ENCODE measurements at regions not wholly inside any gene's neighbourhood (a gene's known extent, or its start where the extent isn't known, plus 50 kb on each side); places are given as distances from the start of the nearest gene placed in this dataset.

- H3K9me3 ChIP-seq (ENCODE audit: control extremely low read depth in 1 of 5, control insufficient read depth in 4 of 5, insufficient read depth in 2 of 5, low read depth in 1 of 5, low read length in 4 of 5) = no peaks in the 10 kb centered on the region
- H3K36me3 ChIP-seq (ENCODE audit: control insufficient read depth in 4 of 4, insufficient read depth in 4 of 4, low read length in 3 of 4) = no peaks in the 10 kb centered on the region
- no peak overlapping the region for H3K4me3 ChIP-seq (ENCODE audit: control insufficient read depth in 1 of 7, extremely low read depth in 1 of 7, insufficient read depth in 4 of 7, low read depth in 2 of 7, low read length in 6 of 7)
- 100% methylated on average over 1 of the region's 1 CpG for WGBS (ENCODE audit: insufficient coverage)
- no peak overlapping the region for H3K27ac ChIP-seq (ENCODE audit: insufficient read depth in 1 of 2, low read depth in 1 of 2, low read length in 2 of 2, poor library complexity in 1 of 2, severe bottlenecking in 2 of 2)
- no peaks in the 10 kb centered on the region for H3K27me3 ChIP-seq (replicated peaks in 2 of 5; ENCODE audit: control insufficient read depth in 4 of 5, insufficient read depth in 5 of 5, low read length in 4 of 5)
- H3K4me1 ChIP-seq (ENCODE audit: control extremely low read depth in 1 of 4, control insufficient read depth in 4 of 4, insufficient read depth in 4 of 4, low read length in 3 of 4) = no peaks in the 10 kb centered on the region
- CTCF ChIA-PET = no interaction called here
- POLR2A ChIA-PET = no interaction called here
- DNase-seq = no peak
Measured at GRCh38 chr2:149657401-149658040, 69.9 kb upstream of the MMADHC start.

GRCh38 chr2:149656996-149657395 lies 69.4 kb upstream of the MMADHC start:
- no peaks in the 10 kb centered on the region for H3K36me3 ChIP-seq (ENCODE audit: control insufficient read depth in 4 of 4, insufficient read depth in 4 of 4, low read length in 3 of 4)
- CTCF ChIA-PET = no interaction called here
- DNase-seq = no peak
- no peak overlapping the region for H3K4me3 ChIP-seq (ENCODE audit: control insufficient read depth in 1 of 7, extremely low read depth in 1 of 7, insufficient read depth in 4 of 7, low read depth in 2 of 7, low read length in 6 of 7)
- POLR2A ChIA-PET = no interaction called here
- WGBS (ENCODE audit: insufficient coverage) = 90% methylated on average over 3 of the region's 5 CpGs
- no peaks in the 10 kb centered on the region for H3K9me3 ChIP-seq (ENCODE audit: control extremely low read depth in 1 of 5, control insufficient read depth in 4 of 5, insufficient read depth in 2 of 5, low read depth in 1 of 5, low read length in 4 of 5)
- no peaks in the 10 kb centered on the region for H3K27me3 ChIP-seq (replicated peaks in 2 of 5; ENCODE audit: control insufficient read depth in 4 of 5, insufficient read depth in 5 of 5, low read length in 4 of 5)
- no peak overlapping the region for H3K27ac ChIP-seq (ENCODE audit: insufficient read depth in 1 of 2, low read depth in 1 of 2, low read length in 2 of 2, poor library complexity in 1 of 2, severe bottlenecking in 2 of 2)
- H3K4me1 ChIP-seq (ENCODE audit: control extremely low read depth in 1 of 4, control insufficient read depth in 4 of 4, insufficient read depth in 4 of 4, low read length in 3 of 4) = no peaks in the 10 kb centered on the region

GRCh38 chr2:149653831-149654445 lies 66.4 kb upstream of the MMADHC start:
- no peaks in the 10 kb centered on the region for H3K4me1 ChIP-seq (ENCODE audit: control extremely low read depth in 1 of 4, control insufficient read depth in 4 of 4, insufficient read depth in 4 of 4, low read length in 3 of 4)
- CTCF ChIA-PET = no interaction called here
- H3K27me3 ChIP-seq (replicated peaks in 2 of 5; ENCODE audit: control insufficient read depth in 4 of 5, insufficient read depth in 5 of 5, low read length in 4 of 5) = no peaks in the 10 kb centered on the region
- H3K9me3 ChIP-seq (ENCODE audit: control extremely low read depth in 1 of 5, control insufficient read depth in 4 of 5, insufficient read depth in 2 of 5, low read depth in 1 of 5, low read length in 4 of 5) = no peaks in the 10 kb centered on the region
- H3K4me3 ChIP-seq (ENCODE audit: control insufficient read depth in 1 of 7, extremely low read depth in 1 of 7, insufficient read depth in 4 of 7, low read depth in 2 of 7, low read length in 6 of 7) = no peak overlapping the region
- 92% methylated on average over 3 of the region's 3 CpGs for whole genome bisulfite sequencing (ENCODE audit: insufficient coverage)
- DNase-seq = no peak
- no peaks in the 10 kb centered on the region for H3K36me3 ChIP-seq (ENCODE audit: control insufficient read depth in 4 of 4, insufficient read depth in 4 of 4, low read length in 3 of 4)
- POLR2A ChIA-PET = no interaction called here
- no peak overlapping the region for H3K27ac ChIP-seq (ENCODE audit: insufficient read depth in 1 of 2, low read depth in 1 of 2, low read length in 2 of 2, poor library complexity in 1 of 2, severe bottlenecking in 2 of 2)

GRCh38 chr2:149652926-149653325 lies 65.4 kb upstream of the MMADHC start:
- Histone ChIP-seq H3K27me3 (replicated peaks in 2 of 5; ENCODE audit: control insufficient read depth in 4 of 5, insufficient read depth in 5 of 5, low read length in 4 of 5) (no peaks in the 10 kb centered on the region), H3K4me1 (ENCODE audit: control extremely low read depth in 1 of 4, control insufficient read depth in 4 of 4, insufficient read depth in 4 of 4, low read length in 3 of 4) (no peaks in the 10 kb centered on the region), H3K27ac (ENCODE audit: insufficient read depth in 1 of 2, low read depth in 1 of 2, low read length in 2 of 2, poor library complexity in 1 of 2, severe bottlenecking in 2 of 2) (no peak overlapping the region), H3K9me3 (ENCODE audit: control extremely low read depth in 1 of 5, control insufficient read depth in 4 of 5, insufficient read depth in 2 of 5, low read depth in 1 of 5, low read length in 4 of 5) (no peaks in the 10 kb centered on the region), H3K36me3 (ENCODE audit: control insufficient read depth in 4 of 4, insufficient read depth in 4 of 4, low read length in 3 of 4) (no peaks in the 10 kb centered on the region), H3K4me3 (ENCODE audit: control insufficient read depth in 1 of 7, extremely low read depth in 1 of 7, insufficient read depth in 4 of 7, low read depth in 2 of 7, low read length in 6 of 7) (no peak overlapping the region)
- ChIA-PET CTCF (no interaction called here), POLR2A (interaction anchor here (0.6 kb wide), 1 partner anchor 1035 kb away, joined by 3 read pairs; no protein-coding TSS in a partner anchor)
- DNase-seq = no peak
- 100% methylated on average over 1 of the region's 2 CpGs for WGBS (ENCODE audit: insufficient coverage)

- WGBS (ENCODE audit: insufficient coverage) = 86% methylated on average over 1 of the region's 3 CpGs
- H3K4me3 ChIP-seq (ENCODE audit: control insufficient read depth in 1 of 7, extremely low read depth in 1 of 7, insufficient read depth in 4 of 7, low read depth in 2 of 7, low read length in 6 of 7) = no peak overlapping the region
- CTCF ChIA-PET = no interaction called here
- no peaks in the 10 kb centered on the region for H3K4me1 ChIP-seq (ENCODE audit: control extremely low read depth in 1 of 4, control insufficient read depth in 4 of 4, insufficient read depth in 4 of 4, low read length in 3 of 4)
- DNase-seq = no peak
- no peak overlapping the region for H3K27ac ChIP-seq (ENCODE audit: insufficient read depth in 1 of 2, low read depth in 1 of 2, low read length in 2 of 2, poor library complexity in 1 of 2, severe bottlenecking in 2 of 2)
- no peaks in the 10 kb centered on the region for H3K9me3 ChIP-seq (ENCODE audit: control extremely low read depth in 1 of 5, control insufficient read depth in 4 of 5, insufficient read depth in 2 of 5, low read depth in 1 of 5, low read length in 4 of 5)
- no peaks in the 10 kb centered on the region for H3K36me3 ChIP-seq (ENCODE audit: control insufficient read depth in 4 of 4, insufficient read depth in 4 of 4, low read length in 3 of 4)
- no peaks in the 10 kb centered on the region for H3K27me3 ChIP-seq (replicated peaks in 2 of 5; ENCODE audit: control insufficient read depth in 4 of 5, insufficient read depth in 5 of 5, low read length in 4 of 5)
- POLR2A ChIA-PET = interaction anchor here (0.6 kb wide), 1 partner anchor 1035 kb away, joined by 3 read pairs; no protein-coding TSS in a partner anchor
Measured at GRCh38 chr2:149652526-149652925, 65.0 kb upstream of the MMADHC start.

- Histone ChIP-seq H3K4me3 (ENCODE audit: control insufficient read depth in 1 of 7, extremely low read depth in 1 of 7, insufficient read depth in 4 of 7, low read depth in 2 of 7, low read length in 6 of 7) (no peak overlapping the region), H3K27me3 (replicated peaks in 2 of 5; ENCODE audit: control insufficient read depth in 4 of 5, insufficient read depth in 5 of 5, low read length in 4 of 5) (no peaks in the 10 kb centered on the region), H3K4me1 (ENCODE audit: control extremely low read depth in 1 of 4, control insufficient read depth in 4 of 4, insufficient read depth in 4 of 4, low read length in 3 of 4) (no peaks in the 10 kb centered on the region), H3K36me3 (ENCODE audit: control insufficient read depth in 4 of 4, insufficient read depth in 4 of 4, low read length in 3 of 4) (no peaks in the 10 kb centered on the region), H3K9me3 (ENCODE audit: control extremely low read depth in 1 of 5, control insufficient read depth in 4 of 5, insufficient read depth in 2 of 5, low read depth in 1 of 5, low read length in 4 of 5) (no peaks in the 10 kb centered on the region), H3K27ac (ENCODE audit: insufficient read depth in 1 of 2, low read depth in 1 of 2, low read length in 2 of 2, poor library complexity in 1 of 2, severe bottlenecking in 2 of 2) (no peak overlapping the region)
- ChIA-PET CTCF (no interaction called here), POLR2A (no interaction called here)
- no peak for DNase-seq
- 94% methylated on average over 6 of the region's 6 CpGs for WGBS (ENCODE audit: insufficient coverage)
Measured at GRCh38 chr2:149651229-149651628, 63.7 kb upstream of the MMADHC start.

GRCh38 chr2:149650006-149650405 lies 62.4 kb upstream of the MMADHC start:
- Histone ChIP-seq H3K4me1 (ENCODE audit: control extremely low read depth in 1 of 4, control insufficient read depth in 4 of 4, insufficient read depth in 4 of 4, low read length in 3 of 4) (no peaks in the 10 kb centered on the region), H3K27ac (ENCODE audit: insufficient read depth in 1 of 2, low read depth in 1 of 2, low read length in 2 of 2, poor library complexity in 1 of 2, severe bottlenecking in 2 of 2) (no peak overlapping the region), H3K9me3 (ENCODE audit: control extremely low read depth in 1 of 5, control insufficient read depth in 4 of 5, insufficient read depth in 2 of 5, low read depth in 1 of 5, low read length in 4 of 5) (peaks cover 0 to 3% (median 0%) of the 10 kb centered on the region in 5 experiments), H3K36me3 (ENCODE audit: control insufficient read depth in 4 of 4, insufficient read depth in 4 of 4, low read length in 3 of 4) (no peaks in the 10 kb centered on the region), H3K4me3 (ENCODE audit: control insufficient read depth in 1 of 7, extremely low read depth in 1 of 7, insufficient read depth in 4 of 7, low read depth in 2 of 7, low read length in 6 of 7) (no peak overlapping the region), H3K27me3 (replicated peaks in 2 of 5; ENCODE audit: control insufficient read depth in 4 of 5, insufficient read depth in 5 of 5, low read length in 4 of 5) (no peaks in the 10 kb centered on the region)
- ChIA-PET POLR2A (no interaction called here), CTCF (no interaction called here)
- WGBS (ENCODE audit: insufficient coverage) = 100% methylated on average over 1 of the region's 1 CpG
- DNase-seq = no peak

All from common myeloid progenitor, CD34-positive (primary cell).